ENCODE measurements at regions not wholly inside any gene's neighbourhood (a gene's known extent, or its start where the extent isn't known, plus 50 kb on each side); places are given as distances from the start of the nearest gene placed in this dataset.

GRCh38 chr5:44626846-44627245 lies 181.9 kb upstream of the MRPS30 start:
- Histone ChIP-seq H3K9ac (ENCODE audit: insufficient read depth, low read depth, low read length) (no peak overlapping the region), H3K36me3 (replicated peaks in 1 of 2; ENCODE audit: control insufficient read depth in 1 of 2, insufficient read depth in 2 of 2, low read length in 2 of 2) (no peaks in the 10 kb centered on the region), H3K4me3 (replicated peaks in 1 of 3; ENCODE audit: insufficient read depth in 1 of 3, low read depth in 2 of 3, low read length in 3 of 3) (no peak overlapping the region), H3K9me3 (ENCODE audit: low read length) (peaks cover 32% of the 10 kb centered on the region), H3K27ac (ENCODE audit: extremely low read length, insufficient read depth, low read length) (no peak overlapping the region), H3K79me2 (ENCODE audit: insufficient read depth, low read length) (no peaks in the 10 kb centered on the region), H3K27me3 (ENCODE audit: control insufficient read depth in 1 of 2, insufficient read depth in 2 of 2, low read length in 2 of 2) (no peaks in the 10 kb centered on the region), H3K4me1 (ENCODE audit: insufficient read depth, low read length) (no peaks in the 10 kb centered on the region), H2AFZ (ENCODE audit: low read length) (no peak overlapping the region), H3K4me2 (ENCODE audit: low read depth, low read length) (no peak overlapping the region), H4K20me1 (ENCODE audit: insufficient read depth, low read length) (no peaks in the 10 kb centered on the region)
- intact Hi-C loops (cut with micrococcal nuclease; ENCODE audit: unreplicated experiment): no loop called here
- no peak for TF ChIP-seq ZNF607 (CRISPR knock-in tag; IDR thresholded peaks at IDR 0.05; ENCODE audit: borderline replicate concordance)
- TF ChIP-seq EEA1 (CRISPR knock-in tag; IDR thresholded peaks at IDR 0.05; ENCODE audit: borderline replicate concordance): no peak
- no peak for TF ChIP-seq HOXA9 (CRISPR knock-in tag; IDR thresholded peaks at IDR 0.05; ENCODE audit: borderline replicate concordance)
- TF ChIP-seq SIN3B (IDR thresholded peaks at IDR 0.05; ENCODE audit: low read length): no peak
- TF ChIP-seq ZNF691 (CRISPR knock-in tag; IDR thresholded peaks at IDR 0.05; ENCODE audit: borderline replicate concordance, low read depth): no peak
- TF ChIP-seq PBX2 (CRISPR knock-in tag; IDR thresholded peaks at IDR 0.05): no peak
- FAIRE-seq: no peak
- ATAC-seq: no peak
- in situ Hi-C loops (cut with HindIII; ENCODE audit: extremely low pct_ligation_motif_present, low pct_unique_long_range_greater_than_20kb): no loop called here
- POLR2A ChIA-PET: no interaction called here
- no peak for DNase-seq (ENCODE audit: low spot score)
- BruUV-seq (replicated peaks): no TSS peak
- CTCF ChIA-PET (ENCODE audit: low intra/inter-chr PET ratio, low total read pairs): no interaction called here

GRCh38 chr5:44622331-44622730 lies 186.4 kb upstream of the MRPS30 start:
- WGBS (ENCODE audit: low lambda C conversion rate): 3% methylated on average over 4 of the region's 4 CpGs
- H4K20me1 ChIP-seq (ENCODE audit: insufficient read depth, low read length): no peaks in the 10 kb centered on the region
- intact Hi-C loops (cut with micrococcal nuclease; ENCODE audit: unreplicated experiment): no loop called here
- peaks cover 18% of the 10 kb centered on the region for H3K9me3 ChIP-seq (ENCODE audit: low read length)
- ChIA-PET POLR2A (no interaction called here), CTCF (ENCODE audit: low intra/inter-chr PET ratio, low total read pairs) (no interaction called here)
- no peak overlapping the region for H2AFZ ChIP-seq (ENCODE audit: low read length)
- no peaks in the 10 kb centered on the region for H3K36me3 ChIP-seq (replicated peaks in 1 of 2; ENCODE audit: control insufficient read depth in 1 of 2, insufficient read depth in 2 of 2, low read length in 2 of 2)
- H3K27me3 ChIP-seq (ENCODE audit: control insufficient read depth in 1 of 2, insufficient read depth in 2 of 2, low read length in 2 of 2): no peaks in the 10 kb centered on the region
- H3K79me2 ChIP-seq (ENCODE audit: insufficient read depth, low read length): no peaks in the 10 kb centered on the region
- BruUV-seq (replicated peaks): no TSS peak
- H3K4me1 ChIP-seq (ENCODE audit: insufficient read depth, low read length): no peaks in the 10 kb centered on the region
- TF ChIP-seq ZNF784 (CRISPR knock-in tag; IDR thresholded peaks at IDR 0.05; ENCODE audit: borderline replicate concordance): no peak
- no peak for TF ChIP-seq ZNF780A (CRISPR knock-in tag; IDR thresholded peaks at IDR 0.05)
- no peak for TF ChIP-seq PTBP1 (IDR thresholded peaks at IDR 0.05; ENCODE audit: low read depth, low read length, poor library complexity, severe bottlenecking)
- TF ChIP-seq TBX2 (CRISPR knock-in tag; IDR thresholded peaks at IDR 0.05; ENCODE audit: borderline replicate concordance): no peak
- TF ChIP-seq KAT2B (IDR thresholded peaks at IDR 0.05; ENCODE audit: borderline replicate concordance, low read depth, low read length): no peak
- TF ChIP-seq MATR3 (CRISPR knock-in tag; IDR thresholded peaks at IDR 0.05): no peak
- TF ChIP-seq HOXA9 (CRISPR knock-in tag; IDR thresholded peaks at IDR 0.05; ENCODE audit: borderline replicate concordance): no peak
- TF ChIP-seq ZNF224 (CRISPR knock-in tag; IDR thresholded peaks at IDR 0.05): no peak
- TF ChIP-seq KDM5B (CRISPR knock-in tag; IDR thresholded peaks at IDR 0.05; ENCODE audit: borderline replicate concordance): no peak
- no peak overlapping the region for H3K4me2 ChIP-seq (ENCODE audit: low read depth, low read length)
- H3K4me3 ChIP-seq (replicated peaks in 1 of 3; ENCODE audit: insufficient read depth in 1 of 3, low read depth in 2 of 3, low read length in 3 of 3): no peak overlapping the region
- H3K27ac ChIP-seq (ENCODE audit: extremely low read length, insufficient read depth, low read length): no peak overlapping the region
- no peak overlapping the region for H3K9ac ChIP-seq (ENCODE audit: insufficient read depth, low read depth, low read length)
- ATAC-seq (no peak), FAIRE-seq (no peak), DNase-seq (ENCODE audit: low spot score) (no peak)
- in situ Hi-C loops (cut with HindIII; ENCODE audit: extremely low pct_ligation_motif_present, low pct_unique_long_range_greater_than_20kb): no loop called here

Data from HepG2 (cell line).